GM12878 (cell line): ENCODE measurements at regions not wholly inside any gene's neighbourhood (a gene's known extent, or its start where the extent isn't known, plus 50 kb on each side); places are given as distances from the start of the nearest gene placed in this dataset.

Experiments used
- ATAC-seq: fragments of 200-7000 bp; cut with Tn5 transposase; 3 replicates; pipeline ENCODE4 v1.9.1; 2020; ENCODE audit warnings: mild to moderate bottlenecking, moderate library complexity
- BruUV-seq: library from RNA; stranded (reverse); fragments of 400-500 nt; replicated peaks from 2 replicates; lab custom pipeline; 2021; lab: Mats Ljungman, UMichigan
- CTCF ChIA-PET: fragments of 300-600 bp; sonication (Branson Sonifier 250); formaldehyde crosslinking; extraction: SDS; loops from one replicate; lab custom pipeline; 2021; ENCODE audit warnings: inconsistent platforms; lab: Yijun Ruan, JAX
- POLR2A ChIA-PET: fragments of 350-600 bp; formaldehyde crosslinking; extraction: SDS; loops from one replicate; lab custom pipeline; 2021; ENCODE audit warnings: inconsistent platforms; lab: Charles Lee
- RAD21 ChIA-PET: fragments of 300-600 bp; sonication (Branson Sonifier 250); formaldehyde crosslinking; loops from one replicate; lab custom pipeline; 2023; ENCODE audit warnings: antibody characterized with exemption; ENCODE audit not compliant: unreplicated experiment; lab: Charles Lee
- SMC1A ChIA-PET: fragments of 300-600 bp; sonication (Branson Sonifier 250); formaldehyde crosslinking; loops from one replicate; lab custom pipeline; 2023; ENCODE audit not compliant: unreplicated experiment, uncharacterized antibody; lab: Charles Lee
- DNase-seq: peaks from one replicate; pipeline ENCODE4 v3.0.0-alpha.2; 2011; ENCODE audit warnings: low read depth, low spot score
- FAIRE-seq: peaks from 3 replicates; lab custom pipeline; 2011; peaks lifted over from hg19 to GRCh38; lab: Jason Lieb, UNC
- H2AFZ ChIP-seq: 2 replicates; pipeline ENCODE4 v1.6.0; 2011; ENCODE audit warnings: low read depth, low read length, control low read depth; ENCODE audit not compliant: control insufficient read depth
- H3K27ac ChIP-seq: 2 replicates; pipeline ENCODE4 v1.5.1; 2011; ENCODE audit warnings: control low read depth; ENCODE audit not compliant: control insufficient read depth, insufficient read depth
- H3K27me3 ChIP-seq, 2 experiments: replicated peaks in 1 of 2; 2 replicates each; pipeline versions ENCODE4 v1.6.0 to v1.6.1; 2011; ENCODE audit warnings: low read length in 1 of 2; ENCODE audit not compliant: control insufficient read depth in 2 of 2, insufficient read depth in 2 of 2
- H3K36me3 ChIP-seq, 2 experiments: 2 replicates each; pipeline ENCODE4 v1.5.1; 2011; ENCODE audit warnings: low read length in 1 of 2; ENCODE audit not compliant: control insufficient read depth in 2 of 2, insufficient read depth in 2 of 2
- H3K4me1 ChIP-seq: 2 replicates; pipeline ENCODE4 v1.6.1; 2011; ENCODE audit warnings: mild to moderate bottlenecking, low read length, moderate library complexity, mixed read lengths; ENCODE audit not compliant: control insufficient read depth, insufficient read depth
- H3K4me2 ChIP-seq: 2 replicates; pipeline ENCODE4 v1.6.0; 2011; ENCODE audit warnings: control low read depth; ENCODE audit not compliant: control insufficient read depth, insufficient read depth
- H3K4me3 ChIP-seq: fragments of 200-600 bp; sonication (generic); 2 replicates; pipeline ENCODE4 v1.5.1; 2016
- H3K79me2 ChIP-seq: 2 replicates; pipeline ENCODE4 v1.6.0; 2011; ENCODE audit warnings: low read length; ENCODE audit not compliant: control insufficient read depth, insufficient read depth
- H3K9ac ChIP-seq: 2 replicates; pipeline ENCODE4 v1.8.0; 2011; ENCODE audit warnings: low read length, control low read depth, mixed read lengths; ENCODE audit not compliant: control insufficient read depth, insufficient read depth
- H3K9me3 ChIP-seq: replicated peaks from 3 replicates; pipeline ENCODE4 v1.5.1; 2011; ENCODE audit warnings: mild to moderate bottlenecking, low read length; ENCODE audit not compliant: control insufficient read depth, insufficient read depth
- H4K20me1 ChIP-seq: 2 replicates; pipeline ENCODE4 v1.6.0; 2011; ENCODE audit not compliant: control insufficient read depth, insufficient read depth
- CBX3 ChIP-seq: fragments of 200-600 bp; sonication (generic); IDR thresholded peaks from 2 replicates; pipeline ENCODE4 v1.6.1; 2016; ENCODE audit warnings: low read depth, borderline replicate concordance
- CEBPB ChIP-seq, 2 experiments: fragments of 150-350 bp in 1 of 2; IDR thresholded peaks; 2 replicates each; pipeline ENCODE4 v1.6.1; 2012 to 2014; ENCODE audit warnings: low read depth in 2 of 2, low read length in 2 of 2, borderline replicate concordance in 1 of 2, inconsistent platforms in 1 of 2
- E2F8 ChIP-seq: fragments of 450-650 bp; IDR thresholded peaks from 2 replicates; pipeline ENCODE4 v1.6.1; 2018; ENCODE audit warnings: mild to moderate bottlenecking, low read depth, moderate library complexity; ENCODE audit not compliant: partially characterized antibody
- EZH2 ChIP-seq: IDR thresholded peaks from 2 replicates; pipeline ENCODE4 v1.6.1; 2012; ENCODE audit warnings: low read depth, mild to moderate bottlenecking, control low read depth, inconsistent platforms, low read length, borderline replicate concordance; ENCODE audit not compliant: control insufficient read depth
- IRF5 ChIP-seq: fragments of 450-650 bp; IDR thresholded peaks from 2 replicates; pipeline ENCODE4 v1.6.1; 2017; ENCODE audit warnings: borderline replicate concordance
- NFXL1 ChIP-seq: fragments of 450-650 bp; IDR thresholded peaks from 2 replicates; pipeline ENCODE4 v1.6.1; 2017; ENCODE audit warnings: antibody characterized with exemption, mild to moderate bottlenecking, borderline replicate concordance
- RAD21 ChIP-seq: IDR thresholded peaks from 2 replicates; pipeline ENCODE4 v1.6.1; 2011; ENCODE audit warnings: mild to moderate bottlenecking, low read depth, low read length, moderate library complexity; ENCODE audit not compliant: insufficient read depth
- RELB ChIP-seq: fragments of 450-650 bp; IDR thresholded peaks from 2 replicates; pipeline ENCODE4 v1.6.1; 2017; ENCODE audit warnings: low read depth, mild to moderate bottlenecking, moderate library complexity
- RUNX3 ChIP-seq: IDR thresholded peaks from 2 replicates; pipeline ENCODE4 v1.6.1; 2012; ENCODE audit warnings: low read length, inconsistent platforms
- ZNF24 ChIP-seq: fragments of 450-650 bp; IDR thresholded peaks from 2 replicates; pipeline ENCODE4 v1.6.1; 2017; ENCODE audit warnings: antibody characterized with exemption, mild to moderate bottlenecking
- WGBS: methylation state at CpG from one replicate; pipeline ENCODE4 v1.1.6; 2016; ENCODE audit warnings: low lambda C conversion rate; ENCODE audit not compliant: insufficient replicate concordance, insufficient coverage; ENCODE audit errors: missing lambda C conversion rate; 5-methylcytosine and 5-hydroxymethylcytosine counted together
- in situ Hi-C: fragments of 300-500 bp; cut with MboI; formaldehyde crosslinking; loops from 9 replicates; pipeline ENCODE4 v1.14.3; 2018; ENCODE audit warnings: mixed read lengths
- intact Hi-C: fragments of 100-400 bp; cut with micrococcal nuclease; formaldehyde crosslinking; loops from one replicate; pipeline ENCODE4 v1.14.2; 2022; ENCODE audit not compliant: unreplicated experiment
- TF ChIP-seq, protein P1 (sequence below): IDR thresholded peaks from 2 replicates; pipeline ENCODE4 v1.6.1; 2012; ENCODE audit warnings: low read length, inconsistent platforms
- TF ChIP-seq, protein P2 (sequence below): fragments of 450-650 bp; IDR thresholded peaks from 2 replicates; pipeline ENCODE4 v1.6.1; 2018; ENCODE audit warnings: borderline replicate concordance, mild to moderate bottlenecking; ENCODE audit not compliant: partially characterized antibody
- TF ChIP-seq, protein P3 (sequence below): IDR thresholded peaks from 2 replicates; pipeline ENCODE4 v1.6.1; 2011; ENCODE audit warnings: mild to moderate bottlenecking, low read depth, low read length, moderate library complexity; ENCODE audit not compliant: insufficient replicate concordance

- Histone ChIP-seq H3K9me3 (no peaks in the 10 kb centered on the region), H3K79me2 (no peaks in the 10 kb centered on the region), H3K9ac (no peak overlapping the region), H3K27me3 (0 out of 4 replicates have a peak, but pooled peaks cover 0 to 3% of the 10 kb centered on the region in 2 experiments), H3K4me2 (no peak overlapping the region), H4K20me1 (no peaks in the 10 kb centered on the region), H3K4me3 (no peak overlapping the region), H3K27ac (no peak overlapping the region), H3K36me3 (no peaks in the 10 kb centered on the region), H3K4me1 (no peaks in the 10 kb centered on the region), H2AFZ (no peak overlapping the region)
- SMC1A ChIA-PET: no interaction called here
- no peak for ATAC-seq
- intact Hi-C loops: no loop called here
- BruUV-seq: no TSS peak
- 44% methylated on average over 5 of the region's 5 CpGs for WGBS
- POLR2A ChIA-PET: no interaction called here
- RAD21 ChIA-PET: no interaction called here
- no peak for DNase-seq
- FAIRE-seq: no peak
- CTCF ChIA-PET: no interaction called here
- in situ Hi-C loops: no loop called here
- TF ChIP-seq NFXL1: no peak
- TF ChIP-seq RAD21: no peak
- TF ChIP-seq, protein P1, sequence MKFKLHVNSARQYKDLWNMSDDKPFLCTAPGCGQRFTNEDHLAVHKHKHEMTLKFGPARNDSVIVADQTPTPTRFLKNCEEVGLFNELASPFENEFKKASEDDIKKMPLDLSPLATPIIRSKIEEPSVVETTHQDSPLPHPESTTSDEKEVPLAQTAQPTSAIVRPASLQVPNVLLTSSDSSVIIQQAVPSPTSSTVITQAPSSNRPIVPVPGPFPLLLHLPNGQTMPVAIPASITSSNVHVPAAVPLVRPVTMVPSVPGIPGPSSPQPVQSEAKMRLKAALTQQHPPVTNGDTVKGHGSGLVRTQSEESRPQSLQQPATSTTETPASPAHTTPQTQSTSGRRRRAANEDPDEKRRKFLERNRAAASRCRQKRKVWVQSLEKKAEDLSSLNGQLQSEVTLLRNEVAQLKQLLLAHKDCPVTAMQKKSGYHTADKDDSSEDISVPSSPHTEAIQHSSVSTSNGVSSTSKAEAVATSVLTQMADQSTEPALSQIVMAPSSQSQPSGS: no peak
- TF ChIP-seq CEBPB (IDR thresholded peaks at IDR 0.05; ENCODE audit: borderline replicate concordance in 1 of 2, low read depth in 2 of 2, low read length in 2 of 2): no peak
- TF ChIP-seq, protein P2, sequence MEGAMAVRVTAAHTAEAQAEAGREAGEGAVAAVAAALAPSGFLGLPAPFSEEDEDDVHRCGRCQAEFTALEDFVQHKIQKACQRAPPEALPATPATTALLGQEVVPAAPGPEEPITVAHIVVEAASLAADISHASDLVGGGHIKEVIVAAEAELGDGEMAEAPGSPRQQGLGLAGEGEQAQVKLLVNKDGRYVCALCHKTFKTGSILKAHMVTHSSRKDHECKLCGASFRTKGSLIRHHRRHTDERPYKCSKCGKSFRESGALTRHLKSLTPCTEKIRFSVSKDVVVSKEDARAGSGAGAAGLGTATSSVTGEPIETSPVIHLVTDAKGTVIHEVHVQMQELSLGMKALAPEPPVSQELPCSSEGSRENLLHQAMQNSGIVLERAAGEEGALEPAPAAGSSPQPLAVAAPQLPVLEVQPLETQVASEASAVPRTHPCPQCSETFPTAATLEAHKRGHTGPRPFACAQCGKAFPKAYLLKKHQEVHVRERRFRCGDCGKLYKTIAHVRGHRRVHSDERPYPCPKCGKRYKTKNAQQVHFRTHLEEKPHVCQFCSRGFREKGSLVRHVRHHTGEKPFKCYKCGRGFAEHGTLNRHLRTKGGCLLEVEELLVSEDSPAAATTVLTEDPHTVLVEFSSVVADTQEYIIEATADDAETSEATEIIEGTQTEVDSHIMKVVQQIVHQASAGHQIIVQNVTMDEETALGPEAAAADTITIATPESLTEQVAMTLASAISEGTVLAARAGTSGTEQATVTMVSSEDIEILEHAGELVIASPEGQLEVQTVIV: no peak
- no peak for TF ChIP-seq ZNF24
- no peak for TF ChIP-seq CBX3
- no peak for TF ChIP-seq RUNX3
- TF ChIP-seq EZH2: no peak
- no peak for TF ChIP-seq IRF5
- TF ChIP-seq E2F8: no peak
- TF ChIP-seq, protein P3, sequence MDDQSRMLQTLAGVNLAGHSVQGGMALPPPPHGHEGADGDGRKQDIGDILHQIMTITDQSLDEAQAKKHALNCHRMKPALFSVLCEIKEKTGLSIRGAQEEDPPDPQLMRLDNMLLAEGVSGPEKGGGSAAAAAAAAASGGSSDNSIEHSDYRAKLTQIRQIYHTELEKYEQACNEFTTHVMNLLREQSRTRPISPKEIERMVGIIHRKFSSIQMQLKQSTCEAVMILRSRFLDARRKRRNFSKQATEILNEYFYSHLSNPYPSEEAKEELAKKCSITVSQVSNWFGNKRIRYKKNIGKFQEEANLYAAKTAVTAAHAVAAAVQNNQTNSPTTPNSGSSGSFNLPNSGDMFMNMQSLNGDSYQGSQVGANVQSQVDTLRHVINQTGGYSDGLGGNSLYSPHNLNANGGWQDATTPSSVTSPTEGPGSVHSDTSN: no peak
- no peak for TF ChIP-seq RELB
These were observed 223.0 kb downstream of the AUH start for GRCh38 chr9:91138760-91139159.
